Nephron (organoid): ENCODE measurements at regions not wholly inside any gene's neighbourhood (a gene's known extent, or its start where the extent isn't known, plus 50 kb on each side); places are given as distances from the start of the nearest gene placed in this dataset.
A peak's percentile ranks its signal among the peaks of the same experiment; 100 is the strongest.

Source experiments
- H3K27ac Mint-ChIP-seq, 3 experiments: 2 replicates each; pipeline ENCODE4 v1.8.0; 2020; ENCODE audit warnings: mixed read lengths in 3 of 3, mild to moderate bottlenecking in 2 of 3, moderate library complexity in 1 of 3
- H3K27me3 Mint-ChIP-seq: 2 replicates; pipeline ENCODE4 v1.8.0; 2021; ENCODE audit warnings: low read depth, mild to moderate bottlenecking, moderate library complexity, mixed read lengths
- H3K36me3 Mint-ChIP-seq: 2 replicates; pipeline ENCODE4 v1.8.0; 2020; ENCODE audit warnings: low read depth, mixed read lengths
- H3K4me1 Mint-ChIP-seq: 2 replicates; pipeline ENCODE4 v1.8.0; 2020; ENCODE audit warnings: mixed read lengths
- H3K4me3 Mint-ChIP-seq, 3 experiments: 2 replicates each; pipeline ENCODE4 v1.8.0; 2020; ENCODE audit warnings: mild to moderate bottlenecking in 3 of 3, mixed read lengths in 3 of 3, moderate library complexity in 2 of 3
- H3K9me3 Mint-ChIP-seq: 2 replicates; pipeline ENCODE4 v1.8.0; 2020; ENCODE audit warnings: mixed read lengths
- CTCF ChIP-seq, 3 experiments: fragments of 200-600 bp; sonication (generic); IDR thresholded peaks; one replicate each; pipeline ENCODE4 v1.5.0; 2021; ENCODE audit warnings: antibody characterized with exemption in 3 of 3; ENCODE audit not compliant: unreplicated experiment in 3 of 3

GRCh38 chr10:36168777-36169176 lies 526.7 kb upstream of the FZD8 start:
- Mint-ChIP-seq H3K4me1 (peaks cover 30% of the 10 kb centered on the region), H3K27ac (no peak overlapping the region), H3K9me3 (peaks cover 4% of the 10 kb centered on the region), H3K4me3 (no peak overlapping the region), H3K36me3 (no peaks in the 10 kb centered on the region), H3K27me3 (no peaks in the 10 kb centered on the region)
- TF ChIP-seq CTCF (IDR thresholded peaks at IDR 0.05; ENCODE audit: unreplicated experiment in 3 of 3), result no peak

- Mint-ChIP-seq H3K4me3 (no peak overlapping the region), H3K27me3 (no peaks in the 10 kb centered on the region), H3K4me1 (peaks cover 3% of the 10 kb centered on the region), H3K9me3 (peaks cover 10% of the 10 kb centered on the region), H3K27ac (no peak overlapping the region), H3K36me3 (no peaks in the 10 kb centered on the region)
- TF ChIP-seq CTCF (IDR thresholded peaks at IDR 0.05; ENCODE audit: unreplicated experiment in 3 of 3), result no peak
These were observed 522.7 kb upstream of the FZD8 start for GRCh38 chr10:36164556-36165504.

DNA sequence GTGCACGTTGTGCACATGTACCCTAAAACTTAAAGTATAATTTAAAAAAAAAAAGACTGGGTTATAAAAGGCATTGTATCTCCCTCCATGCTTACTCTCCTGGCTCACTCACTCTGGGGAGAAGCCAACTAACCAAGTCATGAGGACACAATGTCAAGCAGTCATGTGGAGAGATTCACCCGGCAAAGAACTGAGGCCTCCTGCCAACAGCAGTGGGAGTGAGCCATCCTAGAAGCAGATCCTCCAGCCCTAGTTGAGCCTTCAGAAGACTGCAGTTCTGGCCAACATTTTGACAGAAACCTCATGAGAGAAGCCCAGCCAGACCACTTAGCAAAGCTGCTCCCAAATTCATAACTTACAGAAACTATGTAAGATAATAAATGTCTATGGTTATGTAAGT lies 521.7 kb upstream of the FZD8 start:
- Mint-ChIP-seq H3K27me3 (no peaks in the 10 kb centered on the region), H3K4me3 (no peak overlapping the region), H3K27ac (peak overlapping the region in 2 of 3 experiments; percentile 20 to 44), H3K4me1 (peaks cover 3% of the 10 kb centered on the region), H3K9me3 (peaks cover 12% of the 10 kb centered on the region), H3K36me3 (no peaks in the 10 kb centered on the region)
- no peak for TF ChIP-seq CTCF (IDR thresholded peaks at IDR 0.05; ENCODE audit: unreplicated experiment in 3 of 3)

- Mint-ChIP-seq H3K4me3 (no peak overlapping the region), H3K36me3 (no peaks in the 10 kb centered on the region), H3K9me3 (peaks cover 10% of the 10 kb centered on the region), H3K4me1 (peaks cover 6% of the 10 kb centered on the region), H3K27ac (no peak overlapping the region), H3K27me3 (no peaks in the 10 kb centered on the region)
- TF ChIP-seq CTCF (IDR thresholded peaks at IDR 0.05; ENCODE audit: unreplicated experiment in 3 of 3), result no peak
These were observed 515.4 kb upstream of the FZD8 start for GRCh38 chr10:36157486-36157885.

GRCh38 chr10:36148207-36148606 lies 506.1 kb upstream of the FZD8 start:
- Mint-ChIP-seq H3K9me3 (peaks cover 20% of the 10 kb centered on the region), H3K36me3 (peaks cover 8% of the 10 kb centered on the region), H3K4me3 (no peak overlapping the region), H3K27me3 (no peaks in the 10 kb centered on the region), H3K4me1 (no peaks in the 10 kb centered on the region), H3K27ac (no peak overlapping the region)
- TF ChIP-seq CTCF (IDR thresholded peaks at IDR 0.05; ENCODE audit: unreplicated experiment in 3 of 3), result no peak

- Mint-ChIP-seq H3K4me3 (no peak overlapping the region), H3K4me1 (peaks cover under 1% of the 10 kb centered on the region), H3K36me3 (peaks cover 8% of the 10 kb centered on the region), H3K9me3 (peaks cover 20% of the 10 kb centered on the region), H3K27ac (no peak overlapping the region), H3K27me3 (no peaks in the 10 kb centered on the region)
- TF ChIP-seq CTCF (IDR thresholded peaks at IDR 0.05; ENCODE audit: unreplicated experiment in 3 of 3), result no peak
These were observed 505.4 kb upstream of the FZD8 start for GRCh38 chr10:36147529-36147928.
